ENCODE measurements at regions not wholly inside any gene's neighbourhood (a gene's known extent, or its start where the extent isn't known, plus 50 kb on each side); places are given as distances from the start of the nearest gene placed in this dataset.

DNA sequence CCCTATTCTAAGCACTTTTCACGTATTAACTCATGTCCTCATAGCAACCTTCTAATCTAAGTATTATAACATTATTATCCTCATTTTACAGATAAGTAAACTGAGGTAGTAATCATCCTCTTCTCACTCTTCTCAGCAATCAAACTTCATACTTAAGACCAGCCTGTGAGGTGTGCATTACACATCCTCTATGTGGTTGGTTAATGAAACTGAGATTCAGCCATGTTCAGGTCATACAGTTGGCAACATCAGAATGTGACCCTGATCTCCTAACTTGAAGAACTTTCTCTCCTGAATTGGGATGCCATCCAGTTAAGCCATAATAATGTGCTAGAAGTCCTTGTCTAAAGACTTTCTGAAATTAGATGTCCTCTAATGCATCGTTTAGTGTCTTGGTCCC, 275.1 kb upstream of the ANKRD55 start:
- no peak for DNase-seq

DNA sequence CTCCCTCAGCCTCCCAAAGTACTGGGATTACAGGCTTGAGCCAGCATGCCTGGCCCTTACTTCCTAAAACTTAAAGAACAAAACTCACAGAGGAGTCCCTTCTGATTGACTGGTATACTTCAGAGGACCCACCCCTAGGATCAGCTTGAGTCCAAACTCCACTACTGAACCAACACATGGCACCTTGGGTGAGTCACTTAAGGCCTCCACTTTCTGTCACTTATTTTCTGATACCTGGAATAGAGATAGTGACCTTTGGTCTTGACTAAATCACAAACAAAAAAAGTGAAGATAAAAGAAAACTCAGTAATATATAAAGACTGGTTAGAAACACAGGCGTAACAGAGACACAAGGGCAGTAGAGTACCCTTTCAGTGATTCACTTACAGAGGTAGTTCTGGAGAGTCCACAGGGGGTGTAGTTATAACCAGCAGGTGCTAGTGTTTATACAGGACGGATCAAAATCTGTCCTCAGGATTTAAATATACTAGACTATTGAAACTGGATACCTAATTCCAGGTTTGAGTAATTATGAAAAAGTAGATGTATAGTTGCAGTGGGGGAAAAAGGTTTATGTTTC, 274.3 kb upstream of the ANKRD55 start:
- no peak for DNase-seq

DNA sequence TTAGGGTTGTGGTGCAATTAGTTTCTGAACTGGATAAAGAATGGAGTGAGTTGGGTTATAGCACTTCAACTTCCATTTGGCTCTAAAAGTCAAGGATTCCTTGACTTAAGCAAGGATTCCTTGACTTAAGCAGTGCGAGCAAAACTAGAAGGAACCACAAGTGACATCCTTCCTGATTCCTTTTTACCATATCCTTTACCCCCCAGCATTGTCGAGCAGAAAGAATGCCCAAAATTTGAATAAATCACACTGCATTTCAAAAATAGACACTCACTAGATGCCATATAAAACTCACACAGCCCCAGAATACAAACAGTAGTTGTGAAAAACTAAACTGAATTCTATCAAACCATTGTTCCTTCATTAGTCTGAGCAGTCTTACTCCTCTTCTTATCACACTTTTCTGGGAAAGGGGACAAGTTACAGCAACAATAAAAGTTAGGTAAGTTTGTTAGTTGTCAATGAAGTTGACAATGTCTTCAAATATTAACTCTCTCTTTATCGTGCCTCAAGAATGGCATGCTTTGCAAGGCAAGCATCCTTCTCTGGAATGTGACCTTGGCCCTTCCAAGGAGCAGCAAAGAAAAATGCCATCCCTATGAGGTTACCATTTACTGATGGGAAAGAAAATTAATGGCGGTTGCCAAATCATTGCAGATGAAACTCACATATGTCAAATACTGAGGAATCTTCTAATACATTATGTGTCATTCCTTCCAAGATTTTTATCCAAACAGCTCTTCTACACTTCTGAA, 273.3 kb upstream of the ANKRD55 start:
- no peak for DNase-seq

DNA sequence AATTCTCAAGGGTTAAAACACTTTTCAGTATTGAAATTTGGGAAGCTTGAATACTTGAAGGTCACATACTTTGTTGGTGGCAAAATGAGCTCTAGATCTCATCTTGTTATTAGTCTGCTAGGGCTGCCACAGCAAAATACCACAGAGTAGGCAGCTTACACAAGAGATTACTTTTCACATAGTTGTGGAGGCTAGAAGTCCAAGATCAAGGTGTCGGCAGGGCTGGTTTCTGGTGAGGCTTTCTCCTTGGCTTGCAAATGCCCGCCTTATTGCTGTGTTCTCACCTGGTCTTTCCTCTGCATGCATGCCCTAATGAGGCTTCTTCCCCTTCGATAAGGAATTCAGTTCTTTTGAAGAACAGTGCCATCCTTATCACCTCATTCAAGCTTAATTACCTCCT, 270.8 kb upstream of the ANKRD55 start:
- DNase-seq = no peak

DNA sequence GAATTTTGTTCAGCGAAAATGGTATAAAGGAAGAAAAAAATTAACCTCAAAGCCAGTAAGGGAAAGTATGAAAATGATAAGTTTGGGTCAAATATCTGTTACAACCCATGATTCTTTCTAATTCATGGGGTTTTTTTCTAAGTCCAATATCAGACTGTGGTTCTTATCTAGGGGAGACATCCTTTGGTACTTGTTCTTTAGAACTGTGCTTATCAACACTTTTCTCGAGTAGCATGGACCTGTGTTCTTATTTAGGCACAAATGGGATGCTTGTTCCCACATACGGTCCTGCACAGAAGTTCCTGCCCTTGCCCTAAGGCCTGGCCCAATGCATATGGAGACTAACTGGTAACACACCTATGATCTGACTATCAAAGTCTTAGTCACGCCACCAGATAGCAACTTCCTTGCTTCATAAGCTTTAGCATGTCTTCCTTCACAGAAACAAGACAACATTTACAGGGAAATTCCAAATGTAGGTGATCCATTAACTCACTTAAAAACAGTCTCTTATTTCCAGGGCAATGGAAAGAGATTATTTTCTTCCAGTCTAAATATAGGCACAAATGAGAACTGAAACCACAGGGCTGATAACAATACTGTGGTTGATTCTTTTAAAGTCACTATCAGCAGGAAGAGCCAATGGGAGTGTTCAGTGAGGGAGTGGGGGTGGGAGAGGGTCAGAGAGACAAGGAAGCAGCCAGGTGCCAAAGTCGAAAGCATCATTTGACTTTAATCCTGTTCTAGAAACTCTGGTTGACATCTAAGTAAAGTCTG, 268.8 kb upstream of the ANKRD55 start:
- no peak for DNase-seq

DNA sequence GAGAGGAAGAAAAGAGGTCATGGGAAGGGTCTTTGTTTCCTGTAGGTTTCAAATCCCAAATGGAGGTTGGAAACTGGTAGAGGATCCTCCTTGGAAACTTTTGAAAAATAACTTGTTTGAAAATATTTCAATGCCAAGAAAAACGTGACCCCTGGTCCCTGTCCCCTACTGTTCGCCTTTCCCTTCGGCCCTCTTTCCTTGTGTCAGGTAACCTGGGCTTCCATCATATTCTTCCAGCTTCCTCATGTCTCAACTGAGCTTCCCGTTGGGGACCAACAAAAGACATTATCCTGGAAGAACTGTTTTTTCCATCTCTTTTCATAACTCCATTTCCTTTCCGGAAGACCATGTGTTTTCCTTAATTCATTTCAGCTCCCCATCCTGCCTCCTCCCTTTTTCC, 266.8 kb upstream of the ANKRD55 start:
- DNase-seq = no peak

DNA sequence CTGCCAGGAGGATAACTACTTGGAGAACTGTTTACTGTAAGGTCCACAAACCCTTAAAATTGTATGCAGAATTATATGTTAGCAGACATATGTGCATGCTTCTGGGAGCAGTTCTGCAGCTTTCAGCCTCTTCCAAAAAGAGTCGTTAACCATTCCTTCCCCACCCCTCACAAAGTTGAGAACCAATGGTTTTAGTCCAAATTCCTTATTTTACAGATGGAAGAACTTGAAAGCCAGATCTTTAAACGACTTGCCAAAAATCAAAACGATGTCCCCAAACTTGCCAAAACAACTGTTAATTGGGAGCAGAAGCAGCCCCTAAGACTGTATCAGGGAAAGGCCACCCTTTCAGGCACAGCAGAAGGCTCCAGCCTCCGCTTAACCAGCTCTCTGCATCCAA, 266.4 kb upstream of the ANKRD55 start:
- DNase-seq = no peak

DNA sequence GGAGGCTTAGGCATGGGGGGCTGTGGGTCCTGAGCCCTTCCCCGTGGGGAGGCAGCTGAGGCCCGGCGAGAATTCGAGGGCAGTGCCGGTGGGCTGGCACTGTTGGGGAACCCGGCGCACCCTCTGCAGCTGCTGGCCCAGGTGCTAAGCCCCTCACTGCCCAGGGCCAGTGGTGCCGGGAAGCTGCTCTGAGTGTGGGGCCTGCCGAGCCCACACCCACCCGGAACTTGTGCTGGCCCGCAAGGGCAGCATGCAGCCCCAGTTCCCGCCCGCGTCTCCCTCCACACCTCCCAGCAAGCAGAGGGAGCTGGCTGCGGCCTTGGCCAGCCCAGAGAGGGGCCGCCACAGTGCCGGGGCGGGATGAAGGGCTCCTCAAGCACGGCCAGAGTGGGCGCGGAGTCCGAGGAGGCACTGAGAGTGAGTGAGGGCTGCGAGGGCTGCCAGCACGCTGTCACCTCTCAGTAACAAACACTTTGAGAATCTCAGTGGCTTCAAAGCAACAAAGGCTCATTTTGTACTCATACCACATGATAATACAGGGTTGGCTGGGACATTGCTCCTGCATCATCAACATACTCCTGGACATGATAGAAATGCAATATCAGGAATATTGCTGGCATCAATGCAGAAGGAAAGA, 265.7 kb upstream of the ANKRD55 start:
- DNase-seq = no peak

DNA sequence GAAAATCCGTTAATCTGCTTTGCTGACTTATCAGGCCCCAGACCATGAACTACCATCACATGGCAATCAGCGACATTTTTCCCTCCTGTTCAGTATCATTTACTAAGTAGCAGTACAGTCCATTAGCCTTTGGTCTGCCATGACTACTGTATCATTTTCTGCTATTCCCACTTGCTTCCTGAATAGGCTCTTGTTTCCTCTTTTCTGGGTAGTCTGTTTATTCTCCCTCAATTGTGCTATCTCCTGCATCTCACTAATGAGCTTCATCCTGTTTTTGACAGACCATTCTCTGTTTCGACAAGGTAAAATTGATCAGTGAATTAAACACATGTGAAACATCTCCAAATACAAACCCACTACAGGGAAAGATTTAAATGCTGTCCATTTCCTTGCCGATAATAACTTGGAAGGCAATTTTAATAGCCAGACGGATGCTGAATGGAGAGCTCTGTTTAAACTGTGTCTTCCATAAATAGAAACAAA, 263.5 kb upstream of the ANKRD55 start:
- DNase-seq = no peak

DNA sequence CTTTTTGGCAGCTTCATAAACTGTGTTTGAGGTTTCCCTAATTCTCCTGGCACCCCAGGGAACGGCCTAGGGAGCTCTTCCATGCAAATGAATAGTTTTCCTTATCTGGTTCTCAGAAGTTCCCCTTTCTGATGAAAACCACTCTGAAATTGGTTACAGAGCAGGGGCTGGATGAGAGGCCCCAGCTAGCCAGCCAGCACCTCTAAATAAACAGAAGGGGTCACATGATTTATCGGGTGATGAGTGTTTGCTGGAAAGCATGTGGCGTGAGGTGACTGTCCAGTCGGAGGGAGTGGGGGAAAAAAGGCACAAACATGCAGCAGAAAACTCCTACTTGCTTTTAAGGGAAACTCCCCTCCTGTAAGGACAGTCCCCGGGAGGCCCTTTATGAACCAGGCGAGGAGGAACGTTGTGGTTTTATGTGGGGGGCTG, 261.2 kb upstream of the ANKRD55 start:
- no peak for DNase-seq

DNA sequence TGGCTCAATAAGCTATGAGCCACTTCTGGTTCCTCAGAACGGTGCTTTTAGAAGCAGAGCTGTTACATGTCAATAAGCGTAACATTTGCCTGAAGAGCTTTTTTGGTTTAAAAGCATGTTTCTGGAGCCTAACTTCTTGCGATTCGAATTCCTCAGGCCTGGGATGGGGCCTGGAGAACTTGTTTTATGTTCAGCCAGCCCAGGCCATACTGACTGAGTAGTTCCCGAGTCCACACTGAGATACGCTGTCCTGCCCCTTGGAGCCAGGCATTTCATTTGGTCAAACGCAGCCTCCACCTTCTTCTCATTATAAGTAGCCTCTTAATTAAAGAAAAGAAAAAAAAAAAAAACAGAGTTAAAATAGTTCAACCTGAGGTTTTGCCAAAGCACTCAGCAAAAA, 260.6 kb upstream of the ANKRD55 start:
- peak; percentile 34 for DNase-seq

DNA sequence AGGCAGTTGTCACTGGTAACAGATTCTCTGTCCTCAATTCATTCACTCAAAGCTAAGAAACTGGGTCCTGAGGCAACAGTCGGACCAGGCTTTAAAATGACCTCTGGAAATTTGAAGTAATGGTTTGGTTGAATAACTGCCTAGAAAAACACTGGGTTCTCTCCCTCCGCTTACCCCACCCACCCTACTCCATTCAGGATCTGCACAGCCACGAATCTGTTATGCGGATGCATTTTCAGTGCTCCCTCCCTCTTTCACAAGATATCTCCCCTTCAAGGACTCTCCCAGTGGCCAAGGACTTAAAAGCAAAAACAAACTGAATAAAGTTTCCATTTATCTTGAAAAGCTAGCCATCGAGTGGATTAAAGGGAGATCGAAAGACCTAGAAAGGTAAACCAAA, 260.2 kb upstream of the ANKRD55 start:
- DNase-seq = no peak

DNA sequence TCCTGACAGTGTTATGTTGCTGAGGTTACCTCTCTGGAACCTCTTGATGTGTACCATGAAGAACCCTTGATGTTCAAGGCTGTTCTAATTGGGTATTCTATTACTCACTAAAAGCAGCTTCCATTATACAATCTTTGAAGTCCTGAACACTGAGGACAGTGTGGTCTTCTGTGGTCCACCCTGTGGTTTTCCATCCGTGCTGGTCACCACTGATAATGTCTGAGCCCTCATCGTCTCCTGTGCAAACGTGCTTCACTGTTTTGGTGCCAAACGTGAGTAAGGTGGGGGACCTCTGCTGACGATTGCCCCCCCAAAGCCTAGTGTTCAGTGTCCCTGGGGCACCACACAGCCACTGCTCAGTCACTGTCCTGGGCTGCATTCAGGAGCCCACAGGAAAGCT, 259.7 kb upstream of the ANKRD55 start:
- DNase-seq = peak; percentile 5

DNA sequence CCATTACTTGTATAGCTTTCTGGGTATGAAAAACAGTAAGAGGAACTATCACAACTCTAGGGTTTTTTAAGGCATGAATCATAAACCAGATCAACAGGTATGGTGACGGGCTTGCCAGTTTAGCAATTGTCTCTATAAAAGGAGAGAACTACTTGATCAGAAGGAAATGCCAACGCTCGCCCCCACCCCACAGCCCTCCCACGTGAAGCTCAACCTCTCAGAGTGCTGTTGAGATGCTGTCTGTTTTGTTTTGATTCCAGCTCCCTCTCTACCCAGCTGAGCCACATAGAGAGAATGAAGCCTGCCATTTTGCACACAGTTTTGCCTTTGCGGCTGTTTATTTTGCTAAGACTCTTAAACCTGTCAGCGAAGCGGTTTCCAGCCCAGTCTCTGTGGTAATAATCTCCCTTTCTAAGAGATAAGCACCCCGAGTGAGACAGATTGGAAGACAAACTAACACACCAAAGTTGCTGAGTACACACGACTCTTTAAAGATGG, 257.9 kb upstream of the ANKRD55 start:
- no peak for DNase-seq

DNA sequence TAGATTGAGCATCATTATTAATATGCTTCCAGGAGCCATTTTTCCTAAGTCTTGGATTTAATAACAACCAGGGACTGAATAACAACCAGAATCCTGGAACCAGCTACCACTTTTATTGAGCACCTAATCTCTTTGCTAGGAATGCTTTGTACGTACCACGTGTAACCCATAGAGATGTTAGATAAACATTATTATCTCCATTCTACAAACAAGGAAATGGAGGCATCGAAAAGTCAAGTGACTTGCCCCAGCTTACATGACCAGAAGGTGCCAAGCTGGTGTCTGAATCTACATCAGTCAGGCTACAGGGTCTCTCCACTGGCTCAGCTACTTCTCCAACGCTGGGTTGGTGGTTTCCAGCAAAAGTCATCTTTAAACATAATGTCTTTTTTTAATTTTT, 256.1 kb upstream of the ANKRD55 start:
- DNase-seq = no peak

DNA sequence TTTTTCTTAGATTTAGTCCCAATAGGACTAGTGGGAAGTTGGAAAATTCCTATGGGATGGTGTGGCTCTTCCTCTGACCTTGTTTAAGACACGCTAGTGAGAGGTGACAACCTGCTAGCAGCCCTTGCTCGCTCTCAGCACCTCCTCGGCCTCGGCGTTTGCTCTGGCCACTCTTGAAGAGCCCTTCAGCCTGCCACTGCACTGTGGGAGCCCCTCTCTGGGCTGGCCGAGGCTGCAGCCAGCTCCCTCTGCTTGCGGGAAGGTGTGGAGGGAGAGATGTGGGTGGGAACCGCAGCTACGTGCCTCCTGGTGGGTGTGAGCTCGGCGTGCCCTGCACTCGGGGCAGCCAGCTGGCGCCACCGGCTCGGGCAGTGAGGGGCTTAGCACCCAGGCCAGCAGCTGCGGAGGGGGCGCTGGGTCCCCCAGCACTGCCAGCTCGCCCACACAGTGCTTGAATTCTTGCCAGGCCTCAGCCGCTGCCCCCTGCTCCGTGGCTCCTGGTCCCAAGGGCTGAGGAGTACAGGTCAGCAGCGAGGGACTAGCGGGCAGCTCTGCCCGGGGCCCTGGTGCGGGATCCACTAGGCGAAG, 254.5 kb upstream of the ANKRD55 start:
- no peak for DNase-seq

DNA sequence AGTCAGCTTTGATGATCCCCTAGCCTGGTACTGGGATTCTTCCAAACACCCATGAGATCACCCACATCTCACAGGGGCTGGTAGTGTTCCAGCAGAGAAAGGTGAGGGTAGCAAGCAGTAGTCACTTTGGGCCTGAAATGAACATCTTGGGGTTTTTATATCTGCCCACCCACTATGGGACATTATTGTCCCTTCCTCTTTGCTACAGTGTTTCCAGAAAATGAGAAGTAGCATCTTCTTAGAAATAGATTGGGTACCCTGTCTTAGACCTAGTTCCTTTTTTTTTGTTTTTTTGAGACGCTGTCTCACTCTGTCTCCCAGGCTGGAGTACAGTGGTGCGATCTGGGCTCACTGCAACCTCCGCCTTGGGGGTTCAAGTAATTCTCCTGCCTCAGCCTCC, 249.2 kb upstream of the ANKRD55 start:
- no peak for DNase-seq

DNA sequence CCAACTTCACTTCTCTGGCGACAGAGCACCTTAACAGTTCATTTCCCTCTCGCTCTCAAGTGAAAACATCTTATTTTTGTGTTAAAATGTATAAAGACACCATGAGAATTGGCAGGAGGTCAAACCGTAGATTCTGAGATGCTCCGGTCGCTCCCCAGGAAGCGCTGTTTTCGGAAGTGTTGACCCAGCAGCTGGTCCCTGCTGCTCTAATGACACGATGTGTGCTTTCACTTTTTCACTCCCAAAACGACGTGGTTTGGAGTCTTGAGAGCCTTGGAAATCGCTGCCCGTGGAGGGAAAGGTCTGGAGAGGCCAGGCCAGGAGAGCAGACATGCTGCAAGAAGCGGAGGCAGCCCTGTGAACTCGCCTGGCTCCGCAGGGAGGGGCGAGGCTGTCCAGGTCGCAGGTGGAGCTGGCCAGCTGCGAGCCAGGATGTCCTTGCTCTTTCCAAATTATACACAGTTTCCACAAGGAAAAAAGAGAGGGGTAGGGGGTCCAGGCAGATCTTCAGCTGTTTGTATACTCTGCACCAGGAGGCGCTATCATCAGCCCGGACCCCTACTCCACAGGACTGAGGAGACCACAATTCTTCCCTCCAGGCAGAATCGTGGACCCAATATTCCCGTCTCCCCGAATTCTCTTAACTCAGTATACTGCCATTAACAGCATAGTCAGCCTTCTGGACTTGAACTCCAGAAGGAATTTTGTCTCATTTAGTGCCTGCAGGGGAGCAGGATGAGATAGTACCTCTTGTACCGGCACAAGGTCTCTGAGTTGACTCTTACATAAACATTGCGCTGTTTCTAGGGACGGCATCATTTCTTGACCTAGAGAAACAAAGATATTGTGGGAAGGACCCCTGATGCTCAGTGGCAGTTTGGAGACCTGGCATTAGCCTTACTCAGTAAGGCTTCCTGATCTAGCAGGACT, 248.6 kb upstream of the ANKRD55 start:
- no peak for DNase-seq

DNA sequence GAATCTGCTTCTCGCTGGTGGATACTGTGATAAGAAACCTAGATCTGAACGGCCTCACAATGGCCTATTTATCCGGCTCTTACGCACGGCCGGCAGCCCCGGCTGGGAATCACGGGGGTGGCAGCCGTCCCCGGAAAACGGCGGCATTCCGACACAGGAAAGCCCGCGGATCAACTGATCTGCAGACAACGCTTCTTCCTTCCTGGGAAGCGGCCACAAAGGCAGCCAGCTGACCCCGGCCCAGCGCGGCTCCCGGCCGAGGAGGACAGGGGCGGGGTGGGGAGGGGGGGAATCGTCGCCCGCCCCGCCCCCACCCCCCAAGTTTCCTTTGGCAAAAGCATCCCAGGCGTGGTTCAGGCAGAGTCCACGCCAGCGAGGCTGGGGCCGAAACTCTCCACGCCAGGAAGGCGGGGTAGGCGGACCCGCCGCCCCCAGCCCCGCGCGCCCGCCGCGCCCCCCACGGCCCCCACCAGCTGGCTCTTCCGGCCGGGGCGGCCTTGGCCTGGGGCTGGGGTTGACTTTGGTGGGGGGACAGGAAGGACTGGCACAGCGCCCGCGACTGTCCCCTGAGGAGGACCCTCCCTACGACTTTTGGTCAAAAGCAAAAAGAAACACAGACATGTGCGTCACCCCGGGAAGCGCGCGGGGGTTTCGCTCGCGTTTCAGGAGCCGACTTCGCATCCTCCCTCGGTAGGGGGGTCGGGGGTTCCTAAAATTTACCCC, 247.7 kb upstream of the ANKRD55 start:
- DNase-seq = no peak

DNA sequence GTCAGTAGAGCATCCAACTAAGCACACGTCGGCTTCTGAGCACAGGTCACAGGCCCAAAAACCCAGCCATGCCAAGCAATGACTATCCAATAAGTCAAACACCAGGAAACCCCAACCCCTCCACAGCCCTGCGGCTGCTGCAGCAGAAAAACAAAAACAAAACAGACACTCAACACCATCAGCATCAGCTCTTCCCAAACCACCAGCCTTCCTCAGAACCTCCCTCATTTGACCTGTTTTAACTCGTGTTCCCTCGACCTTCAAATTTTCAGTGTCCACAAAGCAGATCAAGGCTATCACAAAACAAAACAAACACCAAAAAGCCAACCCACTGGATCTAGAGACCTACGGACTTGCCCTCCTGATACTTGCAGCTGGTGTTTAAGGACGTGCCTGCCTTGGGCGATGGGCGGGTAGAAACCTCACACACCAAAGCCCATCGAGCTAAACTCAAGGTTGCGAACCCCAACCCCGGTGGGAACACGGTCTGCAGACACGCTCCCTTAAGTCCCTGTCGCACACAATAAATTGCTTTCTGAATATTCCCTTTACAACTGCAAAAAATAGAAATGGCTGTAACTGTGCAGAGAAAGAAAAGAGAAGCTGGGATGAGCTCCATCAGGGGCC, 247.1 kb upstream of the ANKRD55 start:
- no peak for DNase-seq

DNA sequence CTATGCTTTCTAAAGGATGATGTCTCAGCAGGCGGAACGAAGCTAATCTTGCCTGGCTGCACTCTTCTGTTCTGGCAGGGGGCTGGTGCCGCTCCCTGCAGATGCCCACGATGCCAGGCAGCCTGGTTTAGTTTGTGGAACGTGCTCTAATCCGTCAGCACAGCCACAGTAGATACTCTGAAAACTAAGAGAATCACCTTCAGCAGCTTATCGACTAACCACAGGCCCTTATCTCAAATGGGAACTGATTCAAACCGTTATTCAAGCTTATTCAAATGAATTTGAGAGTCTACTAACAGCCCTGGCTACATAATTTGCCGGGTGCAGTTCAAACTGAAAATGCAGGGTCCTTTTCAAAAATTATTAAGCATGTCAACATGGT, 246.6 kb upstream of the ANKRD55 start:
- DNase-seq = no peak

Measured in DMS79 (cell line).